IMR-90 (cell line): ENCODE measurements at regions not wholly inside any gene's neighbourhood (a gene's known extent, or its start where the extent isn't known, plus 50 kb on each side); places are given as distances from the start of the nearest gene placed in this dataset.

ENCODE experiments used
- ATAC-seq: fragments of 200-7000 bp; cut with Tn5 transposase; 2 replicates; pipeline ENCODE4 v1.9.1; 2020; ENCODE audit warnings: low read depth, mild to moderate bottlenecking, moderate library complexity
- BruUV-seq: library from RNA; stranded (reverse); fragments of 400-500 nt; replicated peaks from 2 replicates; lab custom pipeline; 2021; lab: Mats Ljungman, UMichigan
- CTCF ChIA-PET: fragments of 300-600 bp; formaldehyde crosslinking; extraction: SDS; loops from one replicate; lab custom pipeline; 2021; ENCODE audit warnings: antibody characterized with exemption; lab: Yijun Ruan, JAX
- POLR2A ChIA-PET: fragments of 300-600 bp; sonication (Branson Sonifier 250); formaldehyde crosslinking; loops from one replicate; lab custom pipeline; 2022; ENCODE audit warnings: antibody characterized with exemption; ENCODE audit not compliant: unreplicated experiment; lab: Charles Lee
- DNase-seq: peaks from one replicate; pipeline ENCODE4 v3.0.0; 2013
- H2AFZ ChIP-seq: replicated peaks from 2 replicates; pipeline ENCODE3; 2013; ENCODE audit warnings: low read length, mild to moderate bottlenecking; ENCODE audit not compliant: poor library complexity
- H2AK5ac ChIP-seq: 2 replicates; pipeline ENCODE4 v1.6.1; 2013; ENCODE audit warnings: low read depth, low read length, inconsistent platforms
- H2AK9ac ChIP-seq: replicated peaks from 2 replicates; pipeline ENCODE3; 2013; ENCODE audit warnings: mild to moderate bottlenecking, low read depth, low read length, moderate library complexity; ENCODE audit not compliant: poor library complexity
- H2BK120ac ChIP-seq: 2 replicates; pipeline ENCODE4 v1.6.1; 2013; ENCODE audit warnings: low read depth, low read length, inconsistent platforms
- H2BK15ac ChIP-seq: 3 replicates; pipeline ENCODE4 v1.6.1; 2013; ENCODE audit warnings: low read depth, low read length, inconsistent platforms
- H2BK20ac ChIP-seq: 2 replicates; pipeline ENCODE4 v1.6.1; 2013; ENCODE audit warnings: low read depth, mild to moderate bottlenecking, inconsistent platforms, low read length, moderate library complexity
- H2BK5ac ChIP-seq: 2 replicates; pipeline ENCODE4 v1.6.1; 2013; ENCODE audit warnings: mild to moderate bottlenecking, low read depth, low read length, inconsistent platforms; ENCODE audit not compliant: poor library complexity, severe bottlenecking
- H3K14ac ChIP-seq: replicated peaks from 2 replicates; pipeline ENCODE4 v1.6.1; 2013; ENCODE audit warnings: low read depth, low read length, inconsistent platforms
- H3K18ac ChIP-seq: 2 replicates; pipeline ENCODE4 v1.6.1; 2013; ENCODE audit warnings: low read depth, low read length, control low read depth
- H3K23ac ChIP-seq: 2 replicates; pipeline ENCODE4 v1.6.1; 2013; ENCODE audit warnings: low read depth, low read length, inconsistent platforms
- H3K27ac ChIP-seq: 2 replicates; pipeline ENCODE4 v1.5.1; 2013; ENCODE audit warnings: mild to moderate bottlenecking, control low read depth, low read length; ENCODE audit not compliant: insufficient read depth
- H3K27me3 ChIP-seq: 2 replicates; pipeline ENCODE4 v1.6.1; 2013; ENCODE audit warnings: low read length; ENCODE audit not compliant: control insufficient read depth, insufficient read depth
- H3K36me3 ChIP-seq: 2 replicates; pipeline ENCODE4 v1.6.1; 2013; ENCODE audit warnings: low read length, mixed read lengths; ENCODE audit not compliant: control insufficient read depth, insufficient read depth
- H3K4ac ChIP-seq: 2 replicates; pipeline ENCODE4 v1.6.1; 2013; ENCODE audit warnings: low read depth, low read length, inconsistent platforms
- H3K4me1 ChIP-seq: 2 replicates; pipeline ENCODE4 v1.6.1; 2013; ENCODE audit warnings: low read length, mixed read lengths; ENCODE audit not compliant: control insufficient read depth, insufficient read depth
- H3K4me2 ChIP-seq: 2 replicates; pipeline ENCODE4 v1.6.1; 2013; ENCODE audit warnings: low read depth, mild to moderate bottlenecking, control low read depth, low read length, moderate library complexity
- H3K4me3 ChIP-seq: 2 replicates; pipeline ENCODE4 v1.5.1; 2013; ENCODE audit warnings: low read depth, mild to moderate bottlenecking, control low read depth, low read length, moderate library complexity; ENCODE audit not compliant: insufficient read depth
- H3K56ac ChIP-seq: 2 replicates; pipeline ENCODE4 v1.6.1; 2013; ENCODE audit warnings: low read length, inconsistent platforms; ENCODE audit not compliant: insufficient read depth; ENCODE audit errors: extremely low read depth
- H3K79me1 ChIP-seq, 2 experiments: 2 replicates each; pipeline ENCODE4 v1.6.1; 2013; ENCODE audit warnings: low read length in 2 of 2, inconsistent platforms in 1 of 2, low read depth in 1 of 2
- H3K9ac ChIP-seq: 2 replicates; pipeline ENCODE4 v1.6.1; 2013; ENCODE audit warnings: low read depth, low read length, control low read depth
- H3K9me1 ChIP-seq: 2 replicates; pipeline ENCODE4 v1.6.1; 2013; ENCODE audit warnings: low read length, inconsistent platforms; ENCODE audit not compliant: insufficient read depth
- H3K9me3 ChIP-seq: 2 replicates; pipeline ENCODE4 v1.6.1; 2013; ENCODE audit warnings: low read length; ENCODE audit not compliant: control insufficient read depth, insufficient read depth
- H4K20me1 ChIP-seq: 2 replicates; pipeline ENCODE4 v1.6.1; 2013; ENCODE audit warnings: low read length, inconsistent platforms; ENCODE audit not compliant: insufficient read depth
- H4K5ac ChIP-seq: 2 replicates; pipeline ENCODE4 v1.6.1; 2013; ENCODE audit warnings: mild to moderate bottlenecking, low read depth, low read length, control low read depth
- H4K8ac ChIP-seq, 2 experiments: 2 replicates each; pipeline ENCODE4 v1.6.1; 2013; ENCODE audit warnings: low read depth in 2 of 2, low read length in 2 of 2, control low read depth in 1 of 2, inconsistent platforms in 1 of 2
- H4K91ac ChIP-seq: 2 replicates; pipeline ENCODE4 v1.6.1; 2013; ENCODE audit warnings: low read depth, low read length, inconsistent platforms; ENCODE audit not compliant: insufficient read depth
- CEBPB ChIP-seq: IDR thresholded peaks from 2 replicates; pipeline ENCODE4 v1.6.1; 2012; ENCODE audit warnings: low read depth, low read length, improper control_type of control experiment
- ELK1 ChIP-seq: fragments of 150-350 bp; IDR thresholded peaks from 2 replicates; pipeline ENCODE4 v1.6.1; 2016; ENCODE audit warnings: low read depth, mild to moderate bottlenecking, low read length, moderate library complexity, borderline replicate concordance
- whole genome bisulfite sequencing, 2 experiments: methylation state at CpG; one replicate each; pipeline versions ENCODE4 v1.1.5 to v1.1.7; 2013; ENCODE audit warnings: missing lambda C conversion rate in 2 of 2; ENCODE audit not compliant: insufficient read length in 1 of 2; ENCODE audit errors: extremely low coverage in 2 of 2; 5-methylcytosine and 5-hydroxymethylcytosine counted together
- dilution Hi-C: fragments of 300-500 bp; cut with HindIII; formaldehyde crosslinking; loops from one replicate; pipeline ENCODE4 v1.14.3; 2018; ENCODE audit warnings: low sequenced_read_pairs; ENCODE audit not compliant: unreplicated experiment
- in situ Hi-C: fragments of 300-500 bp; cut with MboI; formaldehyde crosslinking; loops from 3 replicates; pipeline ENCODE4 v1.14.3; 2019; ENCODE audit warnings: low sequenced_read_pairs, inconsistent platforms, mixed read lengths
- intact Hi-C: fragments of 100-400 bp; cut with micrococcal nuclease; formaldehyde crosslinking; loops from 2 replicates; pipeline ENCODE4 v1.10.0; 2022

GRCh38 chr6:14934844-14935243 lies 311.0 kb upstream of the JARID2 start:
- no peaks in the 10 kb centered on the region for H3K9me3 ChIP-seq
- no peak overlapping the region for H3K18ac ChIP-seq
- in situ Hi-C loops (no loop called here), dilution Hi-C loops (no loop called here), intact Hi-C loops (no loop called here)
- H3K79me1 ChIP-seq: no peaks in the 10 kb centered on the region
- DNase-seq (no peak), ATAC-seq (no peak)
- H3K14ac ChIP-seq: no peak overlapping the region
- no peak overlapping the region for H3K4me2 ChIP-seq
- H3K9ac ChIP-seq: no peak overlapping the region
- no peaks in the 10 kb centered on the region for H3K36me3 ChIP-seq
- no peak overlapping the region for H4K91ac ChIP-seq
- CTCF ChIA-PET: no interaction called here
- H3K23ac ChIP-seq: no peak overlapping the region
- no peak overlapping the region for H2BK120ac ChIP-seq
- H4K5ac ChIP-seq: no peak overlapping the region
- H3K4ac ChIP-seq: no peak overlapping the region
- no CpG with 5 or more reads among the region's 4 CpGs for WGBS, 2 experiments
- no peak overlapping the region for H3K4me3 ChIP-seq
- no peaks in the 10 kb centered on the region for H4K20me1 ChIP-seq
- no peak overlapping the region for H2AK5ac ChIP-seq
- no peaks in the 10 kb centered on the region for H3K9me1 ChIP-seq
- H3K4me1 ChIP-seq: no peaks in the 10 kb centered on the region
- BruUV-seq: no TSS peak
- POLR2A ChIA-PET: no interaction called here
- no peak overlapping the region for H2BK5ac ChIP-seq
- no peak overlapping the region for H3K27ac ChIP-seq
- no peak overlapping the region for H2BK20ac ChIP-seq
- H2AK9ac ChIP-seq: no peak overlapping the region
- H2AFZ ChIP-seq: no peak overlapping the region
- no peak overlapping the region for H3K56ac ChIP-seq
- no peak overlapping the region for H2BK15ac ChIP-seq
- no peak overlapping the region for H4K8ac ChIP-seq
- no peaks in the 10 kb centered on the region for H3K27me3 ChIP-seq
- TF ChIP-seq CEBPB (0 out of 2 replicates have a peak, but pooled peaks have one; percentile 5), ELK1 (no peak)
